Trophoblast cell (in vitro differentiated cells and primary cell): ENCODE measurements at regions not wholly inside any gene's neighbourhood (a gene's known extent, or its start where the extent isn't known, plus 50 kb on each side); places are given as distances from the start of the nearest gene placed in this dataset.
A peak's percentile ranks its signal among the peaks of the same experiment; 100 is the strongest.

ENCODE experiments used
- DNase-seq, 2 donors: peaks; one replicate each; pipeline ENCODE4 v3.0.0-alpha.2; 2016
- H2AFZ ChIP-seq: 2 replicates; pipeline ENCODE4 v1.6.1; 2013; ENCODE audit warnings: low read length, moderate library complexity, mild to moderate bottlenecking; ENCODE audit not compliant: insufficient read depth, poor library complexity
- H2AK5ac ChIP-seq: 2 replicates; pipeline ENCODE4 v1.6.1; 2013; ENCODE audit warnings: mild to moderate bottlenecking, low read length
- H2BK120ac ChIP-seq: 2 replicates; pipeline ENCODE4 v1.6.1; 2013; ENCODE audit warnings: low read length, mild to moderate bottlenecking, moderate library complexity; ENCODE audit not compliant: insufficient read depth, poor library complexity
- H2BK12ac ChIP-seq: 2 replicates; pipeline ENCODE4 v1.6.1; 2013; ENCODE audit warnings: mild to moderate bottlenecking, low read length, moderate library complexity
- H2BK5ac ChIP-seq: 2 replicates; pipeline ENCODE4 v1.6.1; 2013; ENCODE audit warnings: low read length, low read depth, moderate library complexity, mild to moderate bottlenecking; ENCODE audit not compliant: poor library complexity
- H3K14ac ChIP-seq: 2 replicates; pipeline ENCODE4 v1.6.1; 2013; ENCODE audit warnings: mild to moderate bottlenecking, low read length
- H3K18ac ChIP-seq: 2 replicates; pipeline ENCODE4 v1.6.1; 2013; ENCODE audit warnings: mild to moderate bottlenecking, low read length
- H3K23ac ChIP-seq: 2 replicates; pipeline ENCODE4 v1.6.1; 2013; ENCODE audit warnings: low read length
- H3K27ac ChIP-seq: 2 replicates; pipeline ENCODE4 v1.5.1; 2013; ENCODE audit warnings: low read depth, mild to moderate bottlenecking, inconsistent platforms, low read length, moderate library complexity
- H3K27me3 ChIP-seq: 2 replicates; pipeline ENCODE4 v1.6.1; 2013; ENCODE audit warnings: inconsistent platforms, mild to moderate bottlenecking, low read length, moderate library complexity; ENCODE audit not compliant: insufficient read depth
- H3K36me3 ChIP-seq, 2 experiments: 1 replicate in 1 of 2; 2 replicates in 1 of 2; pipeline ENCODE4 v1.6.1; 2013; ENCODE audit warnings: low read length in 2 of 2, mild to moderate bottlenecking in 2 of 2, moderate library complexity in 1 of 2; ENCODE audit not compliant: insufficient read depth in 2 of 2, control insufficient read depth in 1 of 2
- H3K4ac ChIP-seq: 2 replicates; pipeline ENCODE4 v1.6.1; 2013; ENCODE audit warnings: low read depth, mild to moderate bottlenecking, low read length, moderate library complexity
- H3K4me1 ChIP-seq, 2 experiments: 1 replicate in 1 of 2; 2 replicates in 1 of 2; pipeline ENCODE4 v1.6.1; 2013; ENCODE audit warnings: low read length in 2 of 2, mild to moderate bottlenecking in 2 of 2, moderate library complexity in 1 of 2; ENCODE audit not compliant: insufficient read depth in 2 of 2, control insufficient read depth in 1 of 2
- H3K4me2 ChIP-seq: 2 replicates; pipeline ENCODE4 v1.6.1; 2013; ENCODE audit warnings: inconsistent platforms, mild to moderate bottlenecking, low read length, moderate library complexity
- H3K4me3 ChIP-seq: 2 replicates; pipeline ENCODE4 v1.5.1; 2013; ENCODE audit warnings: mild to moderate bottlenecking, low read depth, low read length, inconsistent platforms
- H3K79me1 ChIP-seq: one replicate; pipeline ENCODE4 v1.6.1; 2013; ENCODE audit warnings: low read length
- H3K79me2 ChIP-seq: 2 replicates; pipeline ENCODE4 v1.6.1; 2013; ENCODE audit warnings: low read length, mild to moderate bottlenecking; ENCODE audit not compliant: control insufficient read depth, insufficient read depth, poor library complexity
- H3K9ac ChIP-seq: 2 replicates; pipeline ENCODE4 v1.6.1; 2013; ENCODE audit warnings: mild to moderate bottlenecking, low read length
- H3K9me3 ChIP-seq: 2 replicates; pipeline ENCODE4 v1.6.1; 2013; ENCODE audit warnings: low read depth, mild to moderate bottlenecking, control low read depth, inconsistent platforms, low read length; ENCODE audit not compliant: insufficient read depth
- H4K12ac ChIP-seq: 2 replicates; pipeline ENCODE4 v1.6.1; 2013; ENCODE audit warnings: low read depth, mild to moderate bottlenecking, low read length, moderate library complexity
- H4K8ac ChIP-seq: 2 replicates; pipeline ENCODE4 v1.6.1; 2013; ENCODE audit warnings: low read depth, mild to moderate bottlenecking, low read length, moderate library complexity
- H4K91ac ChIP-seq: one replicate; pipeline ENCODE4 v1.6.1; 2013; ENCODE audit warnings: low read depth, mild to moderate bottlenecking, low read length, moderate library complexity
- WGBS: extraction: QIAGEN DNeasy Blood & Tissue Kit; methylation state at CpG from one replicate; pipeline ENCODE4 v1.1.7; 2013; ENCODE audit warnings: missing lambda C conversion rate; ENCODE audit not compliant: insufficient read length, insufficient coverage; ENCODE audit errors: extremely low coverage; 5-methylcytosine and 5-hydroxymethylcytosine counted together

- Histone ChIP-seq H3K4ac (no peak overlapping the region), H3K36me3 (no peaks in the 10 kb centered on the region), H2BK5ac (no peak overlapping the region), H4K12ac (no peak overlapping the region), H4K91ac (no peak overlapping the region), H3K79me1 (peaks cover 5% of the 10 kb centered on the region), H3K27ac (no peak overlapping the region), H3K4me1 (peaks cover 1 to 6% of the 10 kb centered on the region in 2 experiments), H2BK120ac (no peak overlapping the region), H3K23ac (no peak overlapping the region), H3K27me3 (no peaks in the 10 kb centered on the region), H2AFZ (no peak overlapping the region), H2AK5ac (no peak overlapping the region), H3K4me3 (no peak overlapping the region), H4K8ac (no peak overlapping the region), H3K14ac (no peak overlapping the region), H3K9me3 (no peaks in the 10 kb centered on the region), H3K18ac (no peak overlapping the region), H2BK12ac (no peak overlapping the region), H3K4me2 (no peak overlapping the region), H3K79me2 (no peaks in the 10 kb centered on the region), H3K9ac (peak overlapping the region; percentile 62)
- no CpG with 5 or more reads among the region's 5 CpGs for WGBS
- DNase-seq = no peak
These were observed 68.7 kb upstream of the HAND1 start for GRCh38 chr5:154546719-154547118.

GRCh38 chr5:154544646-154545045, 66.6 kb upstream of the HAND1 start:
- Histone ChIP-seq H3K14ac (no peak overlapping the region), H4K8ac (no peak overlapping the region), H3K4me3 (no peak overlapping the region), H2BK5ac (no peak overlapping the region), H3K23ac (no peak overlapping the region), H3K27ac (no peak overlapping the region), H2BK12ac (no peak overlapping the region), H3K27me3 (no peaks in the 10 kb centered on the region), H3K36me3 (no peaks in the 10 kb centered on the region), H3K79me2 (no peaks in the 10 kb centered on the region), H3K79me1 (peaks cover 9% of the 10 kb centered on the region), H3K18ac (no peak overlapping the region), H3K4me2 (no peak overlapping the region), H3K9me3 (no peaks in the 10 kb centered on the region), H3K9ac (no peak overlapping the region), H2AK5ac (no peak overlapping the region), H3K4ac (no peak overlapping the region), H4K91ac (no peak overlapping the region), H3K4me1 (peaks cover 5 to 10% of the 10 kb centered on the region in 2 experiments), H2AFZ (no peak overlapping the region), H2BK120ac (no peak overlapping the region), H4K12ac (no peak overlapping the region)
- WGBS = no CpG with 5 or more reads among the region's 3 CpGs
- no peak for DNase-seq

GRCh38 chr5:154543380-154543779, 65.4 kb upstream of the HAND1 start:
- H4K8ac ChIP-seq = no peak overlapping the region
- H2BK5ac ChIP-seq = no peak overlapping the region
- H3K14ac ChIP-seq = no peak overlapping the region
- H3K36me3 ChIP-seq = no peaks in the 10 kb centered on the region
- peaks cover 5 to 10% of the 10 kb centered on the region in 2 experiments for H3K4me1 ChIP-seq
- no peak overlapping the region for H2AK5ac ChIP-seq
- H3K27ac ChIP-seq = no peak overlapping the region
- H3K9ac ChIP-seq = no peak overlapping the region
- H3K9me3 ChIP-seq = no peaks in the 10 kb centered on the region
- no CpG with 5 or more reads among the region's 5 CpGs for WGBS
- H4K12ac ChIP-seq = no peak overlapping the region
- H3K79me1 ChIP-seq = peaks cover 9% of the 10 kb centered on the region
- H3K4me2 ChIP-seq = no peak overlapping the region
- H3K4me3 ChIP-seq = no peak overlapping the region
- H3K79me2 ChIP-seq = no peaks in the 10 kb centered on the region
- H4K91ac ChIP-seq = peak overlapping the region; percentile 18
- DNase-seq = no peak
- no peak overlapping the region for H3K4ac ChIP-seq
- H2BK120ac ChIP-seq = no peak overlapping the region
- no peak overlapping the region for H3K23ac ChIP-seq
- H2AFZ ChIP-seq = no peak overlapping the region
- H3K27me3 ChIP-seq = no peaks in the 10 kb centered on the region
- no peak overlapping the region for H3K18ac ChIP-seq
- no peak overlapping the region for H2BK12ac ChIP-seq

GRCh38 chr5:154542581-154542980, 64.6 kb upstream of the HAND1 start:
- Histone ChIP-seq H3K79me1 (peaks cover 9% of the 10 kb centered on the region), H4K91ac (peak overlapping the region; percentile 5), H3K18ac (no peak overlapping the region), H4K12ac (no peak overlapping the region), H3K4me3 (no peak overlapping the region), H2AK5ac (no peak overlapping the region), H3K9ac (no peak overlapping the region), H3K14ac (no peak overlapping the region), H3K4ac (no peak overlapping the region), H3K9me3 (no peaks in the 10 kb centered on the region), H3K79me2 (no peaks in the 10 kb centered on the region), H3K23ac (no peak overlapping the region), H2AFZ (no peak overlapping the region), H3K36me3 (no peaks in the 10 kb centered on the region), H2BK12ac (no peak overlapping the region), H4K8ac (no peak overlapping the region), H2BK5ac (no peak overlapping the region), H3K4me2 (no peak overlapping the region), H3K4me1 (peaks cover 5 to 10% of the 10 kb centered on the region in 2 experiments), H2BK120ac (no peak overlapping the region), H3K27me3 (no peaks in the 10 kb centered on the region), H3K27ac (no peak overlapping the region)
- no peak for DNase-seq
- WGBS = no CpG with 5 or more reads among the region's 5 CpGs
